Amniotic epithelial cell (primary cell): ENCODE measurements at regions not wholly inside any gene's neighbourhood (a gene's known extent, or its start where the extent isn't known, plus 50 kb on each side); places are given as distances from the start of the nearest gene placed in this dataset.

ENCODE experiments used
- DNase-seq: peaks from one replicate; pipeline ENCODE4 v3.0.0-alpha.2; 2010; ENCODE audit warnings: low read depth

DNA sequence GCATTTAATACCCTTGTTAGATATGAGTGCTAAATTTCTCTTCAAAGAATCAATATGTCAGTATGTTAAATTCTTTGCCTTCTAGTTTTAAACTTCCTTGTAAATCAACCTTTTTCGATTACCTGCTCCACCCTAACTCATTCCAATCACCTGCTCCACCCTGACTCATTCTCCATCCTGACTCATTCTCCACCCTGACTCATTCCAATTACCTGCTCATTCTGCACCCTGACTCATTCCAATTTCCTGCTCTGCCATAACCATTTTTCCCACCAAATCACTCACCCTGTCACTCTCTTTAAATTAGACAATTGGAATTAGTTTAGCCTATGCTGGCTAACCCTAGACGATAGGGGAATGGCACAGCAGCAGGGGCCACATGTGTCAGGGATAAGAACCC lies 519.5 kb upstream of the LRRC4C start:
- DNase-seq: no peak

DNA sequence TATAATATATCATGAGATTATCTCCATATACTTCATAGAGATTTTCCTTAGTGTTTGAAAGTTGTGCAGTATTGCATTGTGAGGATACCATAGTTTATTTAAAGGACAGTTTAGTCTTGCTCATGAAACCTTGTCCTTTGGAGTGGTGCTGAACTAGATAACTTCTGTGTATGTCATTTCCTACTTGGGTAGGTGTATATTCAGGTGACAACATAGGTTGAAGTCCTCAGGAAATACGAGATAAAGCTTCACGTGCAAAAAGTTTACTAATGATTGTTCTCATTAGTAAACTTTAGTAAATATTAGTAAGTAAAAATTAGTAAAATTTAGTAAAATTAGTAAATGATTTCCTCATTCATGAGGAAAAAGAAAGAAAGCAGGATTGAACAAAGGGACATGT lies 521.3 kb upstream of the LRRC4C start:
- no peak for DNase-seq

DNA sequence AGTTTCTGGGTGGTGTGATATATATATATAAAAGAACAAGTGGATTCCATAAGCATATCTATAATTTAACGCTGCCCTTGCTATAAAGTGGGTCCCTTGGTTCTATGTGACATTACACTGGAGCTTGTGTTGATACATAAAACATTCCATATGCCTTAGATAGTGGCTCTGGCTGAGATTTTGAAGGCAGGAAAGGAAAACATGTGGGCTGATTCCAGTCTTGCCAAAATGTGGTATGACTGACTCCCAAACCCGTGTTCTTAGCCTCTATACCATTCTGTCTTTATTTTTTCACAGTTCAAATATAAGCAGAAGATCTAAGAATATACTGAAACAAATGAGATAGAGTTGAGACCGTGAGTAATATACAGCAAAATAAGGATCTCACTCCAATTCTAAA lies 522.8 kb upstream of the LRRC4C start:
- no peak for DNase-seq

DNA sequence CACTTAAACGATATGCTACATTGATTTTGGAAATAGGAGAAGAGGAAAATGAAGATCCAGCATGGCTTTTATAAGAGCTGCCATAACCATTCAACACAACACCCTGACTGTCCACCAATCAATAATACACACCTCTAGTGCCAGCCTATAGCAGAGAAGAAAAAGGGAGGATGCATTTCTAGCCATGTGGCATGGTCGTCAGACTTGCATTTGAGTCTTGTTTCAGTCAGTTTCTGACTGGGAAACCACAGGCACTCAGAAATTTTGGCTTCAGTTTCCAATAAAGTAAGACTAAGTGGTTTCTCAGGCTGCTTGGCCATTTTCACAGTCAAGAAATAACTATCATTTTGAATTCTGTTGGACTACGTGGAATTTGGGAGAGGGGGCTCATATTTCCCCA lies 523.5 kb upstream of the LRRC4C start:
- no peak for DNase-seq

DNA sequence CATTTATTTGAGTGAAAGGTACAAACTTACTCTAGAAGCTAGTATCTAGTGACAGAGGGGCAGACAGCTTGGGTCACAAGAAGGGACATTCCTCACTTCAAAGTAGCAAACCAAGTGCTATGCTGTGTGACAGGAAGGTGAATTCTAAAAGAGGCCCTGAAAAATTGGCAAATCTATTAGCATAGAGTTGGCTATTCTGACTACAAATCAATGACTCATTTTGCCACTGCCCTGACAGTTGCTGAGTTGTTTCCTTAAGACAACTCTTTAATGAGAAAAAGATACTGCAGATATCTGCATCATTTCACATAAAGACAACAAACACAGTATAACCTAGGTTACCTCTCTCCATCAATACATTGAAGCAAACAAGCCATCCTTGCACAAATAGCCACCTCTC lies 524.0 kb upstream of the LRRC4C start:
- no peak for DNase-seq

DNA sequence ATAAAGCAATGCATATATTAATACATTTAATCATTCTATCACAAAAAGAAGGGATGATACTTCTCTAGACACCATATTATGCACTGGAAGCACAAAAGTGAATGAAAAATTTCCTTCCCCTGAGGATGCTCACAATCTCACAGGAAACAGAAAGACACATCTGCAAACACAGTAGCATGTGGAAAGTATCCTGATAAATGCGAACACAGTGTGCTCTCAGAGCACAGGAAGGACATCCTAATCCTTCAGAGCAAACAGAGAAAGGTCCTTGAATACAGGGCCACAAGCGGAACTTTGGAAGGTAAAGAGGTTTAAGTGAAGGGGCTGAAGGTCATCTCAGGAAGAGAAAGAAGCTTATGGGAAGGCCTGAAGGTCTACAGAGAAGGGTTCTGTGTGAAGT lies 524.6 kb upstream of the LRRC4C start:
- no peak for DNase-seq

DNA sequence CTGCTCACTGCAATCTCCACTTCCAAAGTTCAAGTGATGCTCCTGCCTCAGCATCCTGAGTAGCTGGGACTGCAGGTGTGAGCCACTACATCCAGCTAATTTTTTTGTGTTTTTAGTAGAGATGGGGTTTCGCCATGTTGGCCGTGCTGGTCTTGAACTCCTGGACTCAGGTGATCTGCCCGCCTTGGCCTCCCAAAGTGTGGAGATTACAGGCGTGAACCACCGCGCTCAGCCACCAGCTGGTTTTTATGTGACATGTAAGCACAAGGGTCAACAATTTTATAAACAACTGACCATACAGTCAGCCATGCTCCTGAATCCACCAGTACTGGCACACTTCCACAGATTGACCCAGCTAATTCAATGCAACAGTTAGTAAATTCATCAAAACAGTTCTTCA lies 526.3 kb upstream of the LRRC4C start:
- no peak for DNase-seq

DNA sequence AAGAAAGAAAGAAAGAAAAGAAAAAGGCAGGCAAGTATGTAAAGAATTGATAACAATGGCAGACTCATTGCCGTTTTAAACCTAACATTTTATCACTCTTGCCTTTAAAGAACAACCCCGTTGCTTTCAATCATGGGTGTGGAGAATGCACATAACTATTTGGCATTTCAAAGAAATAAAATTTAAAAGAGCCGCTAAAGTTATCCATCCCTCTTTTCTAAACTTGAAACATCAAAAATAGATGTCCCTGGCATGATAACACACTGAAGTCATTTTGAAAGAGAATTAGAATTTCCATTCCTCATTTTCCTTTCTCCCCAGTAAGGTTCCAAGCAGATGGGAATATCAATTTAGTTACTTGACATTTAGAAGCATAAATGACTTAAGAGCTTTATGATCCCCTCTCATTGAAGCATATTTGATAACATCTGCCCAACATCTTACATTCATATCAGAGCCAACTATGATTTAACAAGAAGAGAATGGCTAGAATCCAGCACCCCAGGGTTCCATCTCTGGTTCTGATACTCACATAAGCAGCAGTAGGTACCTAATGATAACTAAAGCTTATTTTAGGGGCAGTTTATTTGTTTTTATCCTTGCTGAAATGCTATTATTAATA lies 529.6 kb upstream of the LRRC4C start:
- DNase-seq: no peak

DNA sequence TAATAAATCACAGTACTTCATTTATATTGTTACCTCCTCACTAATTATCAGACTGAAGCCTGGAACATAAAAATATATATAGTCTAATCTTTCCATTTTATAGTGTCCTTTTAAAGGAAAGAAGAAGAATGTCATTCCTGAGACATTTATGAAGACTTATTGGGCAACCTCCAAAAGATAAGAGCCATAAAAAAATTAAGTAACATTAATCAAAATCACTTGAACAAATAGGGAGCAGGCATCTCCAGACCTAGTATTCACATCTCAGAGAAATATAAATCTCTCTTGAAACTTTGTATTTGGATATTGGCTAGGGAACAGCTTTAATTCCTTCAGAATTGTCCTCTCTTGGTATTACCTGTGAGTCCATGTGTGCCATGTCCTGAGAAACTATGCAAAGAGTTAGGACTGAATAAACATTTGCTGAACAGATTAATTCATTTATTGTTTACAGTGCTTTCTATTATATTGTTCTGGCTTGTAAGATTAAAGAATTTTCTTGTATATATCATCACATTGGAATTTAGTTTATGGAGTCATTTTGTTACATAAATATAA lies 530.5 kb upstream of the LRRC4C start:
- no peak for DNase-seq

DNA sequence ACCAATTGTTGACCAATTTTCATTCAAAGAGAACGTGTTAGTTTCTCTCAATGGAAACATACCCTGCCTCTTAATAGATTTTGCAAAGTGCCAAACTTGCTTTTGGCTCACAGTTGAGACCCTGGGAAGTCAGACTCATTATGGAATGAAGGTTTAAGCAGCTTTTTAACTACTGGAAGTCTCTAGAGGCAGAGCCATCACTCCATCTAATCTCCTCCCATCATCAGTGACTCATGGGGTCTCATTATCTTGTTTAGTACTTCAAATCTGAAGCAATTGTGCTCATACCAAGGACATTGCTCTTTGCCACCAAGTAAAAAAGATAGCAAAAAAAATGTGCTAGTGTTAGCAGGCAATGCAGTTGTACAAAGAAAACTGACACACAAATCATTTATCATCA lies 537.1 kb upstream of the LRRC4C start:
- DNase-seq: no peak

DNA sequence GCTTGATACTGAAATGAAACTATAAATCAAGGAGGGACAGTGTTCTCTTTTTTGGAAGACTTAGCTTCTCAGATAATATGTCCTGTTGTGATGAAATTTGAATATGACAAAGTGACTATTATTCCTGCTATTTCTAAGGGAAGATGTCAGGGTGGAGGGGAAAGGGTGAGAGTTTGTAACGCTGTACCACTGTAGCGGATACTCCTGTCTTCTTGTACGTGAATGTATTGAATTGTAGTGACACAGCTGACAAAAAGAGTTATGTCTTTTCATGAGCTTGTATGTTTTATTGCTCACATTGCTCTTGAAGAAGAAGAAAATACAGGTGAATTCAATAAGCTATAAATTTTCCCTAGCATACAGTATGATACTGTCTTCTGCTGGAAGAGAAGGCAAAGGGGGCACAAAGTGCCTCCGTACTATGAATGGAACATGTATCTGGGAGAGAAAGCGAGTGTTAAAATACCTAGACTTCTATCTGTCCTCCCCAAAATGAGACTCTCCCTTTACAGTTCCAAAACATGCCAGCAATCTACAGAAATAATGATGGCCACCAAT lies 538.5 kb upstream of the LRRC4C start:
- no peak for DNase-seq

DNA sequence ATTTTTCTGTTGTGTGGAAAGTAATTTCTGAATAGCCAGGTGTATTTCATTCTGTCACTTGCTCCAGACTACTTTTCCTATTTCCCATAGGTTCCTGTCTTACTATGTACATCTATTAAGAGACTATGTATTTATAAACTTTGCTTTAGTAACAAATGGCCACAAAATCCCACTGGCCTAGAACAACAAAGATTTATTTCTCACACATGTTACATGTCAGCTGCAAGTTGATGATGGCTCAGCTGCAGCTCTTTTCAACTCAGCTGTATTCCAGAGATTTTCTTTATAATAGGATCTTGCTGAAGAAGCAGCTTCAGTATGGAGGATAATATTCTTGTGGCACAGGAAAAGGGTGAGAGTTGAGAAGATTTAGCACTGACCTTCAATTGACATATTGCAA lies 539.6 kb upstream of the LRRC4C start:
- no peak for DNase-seq

DNA sequence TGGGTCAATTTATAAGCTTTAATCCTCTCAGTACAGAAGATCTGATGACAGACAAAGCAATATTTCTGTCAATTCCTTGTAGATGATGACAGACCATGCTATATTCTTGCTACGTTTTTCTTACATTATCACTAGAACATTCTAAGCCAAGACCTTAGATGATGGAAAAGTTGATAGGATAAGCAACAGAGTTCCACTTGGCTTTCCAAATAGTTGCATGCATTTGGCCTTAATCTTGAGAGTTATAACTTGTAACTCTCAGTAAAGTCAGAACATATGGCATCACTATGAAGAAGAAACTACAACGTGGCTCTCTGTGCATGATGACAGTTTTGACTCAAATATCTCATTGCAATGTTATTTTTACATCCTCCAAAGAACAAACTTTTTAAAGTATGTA lies 544.3 kb upstream of the LRRC4C start:
- no peak for DNase-seq

DNA sequence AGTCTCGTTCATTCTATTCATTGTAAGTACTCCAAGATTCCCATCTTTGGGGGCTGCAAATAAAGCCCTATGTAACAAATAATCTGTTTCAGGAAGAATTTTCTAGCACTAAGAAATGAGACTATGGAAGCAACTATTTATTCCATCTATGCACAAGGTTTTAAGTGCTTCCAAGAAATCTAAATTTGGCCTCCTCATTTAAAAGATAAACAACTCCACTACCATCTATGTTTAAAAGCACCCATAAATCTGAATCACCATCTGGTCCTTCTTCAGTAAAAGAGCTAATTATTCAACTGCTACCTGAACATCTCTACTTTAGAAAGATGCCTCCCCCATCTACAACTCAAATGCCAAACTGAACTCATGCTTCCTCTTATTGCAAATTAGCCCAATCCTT lies 547.3 kb upstream of the LRRC4C start:
- no peak for DNase-seq

DNA sequence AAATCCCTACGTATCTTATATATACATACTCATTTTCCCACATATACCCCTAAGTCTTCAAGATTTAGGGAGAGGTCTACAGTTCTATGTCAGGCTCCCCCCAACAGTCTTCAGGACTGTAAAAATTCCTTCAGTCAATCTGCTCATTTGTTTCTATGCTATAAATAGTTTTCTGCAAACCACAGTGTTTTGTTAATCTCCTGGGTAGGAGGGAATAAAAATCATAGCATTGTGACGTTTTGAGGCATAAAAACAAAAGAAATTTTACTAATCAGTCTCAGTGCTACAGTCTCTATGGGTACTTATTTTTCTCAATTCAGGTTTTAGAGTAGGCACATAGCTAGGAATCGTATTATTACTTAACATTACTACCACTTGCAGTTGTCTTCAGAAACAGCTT lies 552.8 kb upstream of the LRRC4C start:
- no peak for DNase-seq

DNA sequence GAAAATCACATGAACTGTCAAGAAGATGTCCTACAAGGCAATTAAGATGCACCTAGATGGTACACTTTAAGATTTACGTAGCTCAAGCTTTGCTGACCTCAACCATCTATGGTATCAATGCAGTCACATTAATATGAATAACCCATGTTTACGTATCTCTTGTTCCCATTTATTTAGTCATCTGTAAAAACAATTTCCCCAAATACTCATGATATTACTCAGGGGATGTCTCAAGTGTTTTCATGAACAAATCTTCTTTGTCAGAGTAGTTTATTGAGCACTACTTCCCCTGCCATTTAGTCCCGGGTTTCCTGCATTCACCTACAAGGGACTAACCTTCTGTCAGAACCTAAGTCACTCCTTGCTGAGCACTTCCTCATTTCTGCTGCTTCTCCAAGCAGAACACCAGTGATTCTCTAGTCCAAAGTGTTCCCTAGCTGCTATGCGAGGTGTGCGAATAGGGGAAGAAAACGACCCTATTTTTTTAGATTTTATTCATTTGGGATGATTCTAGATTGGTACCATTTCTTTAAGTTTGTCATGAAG lies 554.3 kb upstream of the LRRC4C start:
- DNase-seq: no peak

DNA sequence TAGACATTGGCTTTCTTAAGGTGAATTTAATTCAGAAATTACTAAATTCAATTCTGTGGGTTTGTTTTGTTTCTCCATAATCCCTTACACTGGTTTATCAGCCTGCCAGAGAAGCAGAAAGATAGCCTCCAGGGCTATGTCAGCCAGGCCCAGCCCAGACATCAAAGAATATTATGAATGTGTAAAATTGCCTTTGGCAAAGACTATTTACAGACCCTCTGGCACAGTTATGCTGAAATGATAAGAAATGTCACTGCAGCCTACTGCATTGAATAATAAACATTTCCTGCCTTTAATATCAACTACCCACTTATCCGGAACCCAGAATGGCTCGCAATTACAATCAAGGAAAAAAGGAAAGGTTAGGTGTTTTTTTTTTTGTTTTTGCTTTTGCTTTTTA lies 562.5 kb upstream of the LRRC4C start:
- no peak for DNase-seq

DNA sequence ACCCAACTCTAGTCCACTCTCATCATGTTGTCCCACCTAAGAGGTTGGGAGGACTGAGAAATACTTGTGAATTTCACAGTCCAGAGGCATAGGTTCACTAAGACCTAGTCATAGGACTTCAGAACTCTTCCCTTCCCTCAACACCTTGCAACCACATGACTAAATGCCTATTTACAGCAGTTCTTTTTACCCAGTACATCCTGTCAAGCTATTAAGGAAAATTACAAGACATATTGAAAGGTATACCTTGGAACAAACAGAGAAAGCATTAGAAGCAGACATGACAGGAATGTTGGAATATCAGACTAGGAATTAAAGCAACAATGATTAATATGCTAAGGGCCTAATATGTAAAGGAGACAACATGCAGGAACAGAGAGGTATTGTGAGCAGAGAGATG lies 563.8 kb upstream of the LRRC4C start:
- DNase-seq: no peak

DNA sequence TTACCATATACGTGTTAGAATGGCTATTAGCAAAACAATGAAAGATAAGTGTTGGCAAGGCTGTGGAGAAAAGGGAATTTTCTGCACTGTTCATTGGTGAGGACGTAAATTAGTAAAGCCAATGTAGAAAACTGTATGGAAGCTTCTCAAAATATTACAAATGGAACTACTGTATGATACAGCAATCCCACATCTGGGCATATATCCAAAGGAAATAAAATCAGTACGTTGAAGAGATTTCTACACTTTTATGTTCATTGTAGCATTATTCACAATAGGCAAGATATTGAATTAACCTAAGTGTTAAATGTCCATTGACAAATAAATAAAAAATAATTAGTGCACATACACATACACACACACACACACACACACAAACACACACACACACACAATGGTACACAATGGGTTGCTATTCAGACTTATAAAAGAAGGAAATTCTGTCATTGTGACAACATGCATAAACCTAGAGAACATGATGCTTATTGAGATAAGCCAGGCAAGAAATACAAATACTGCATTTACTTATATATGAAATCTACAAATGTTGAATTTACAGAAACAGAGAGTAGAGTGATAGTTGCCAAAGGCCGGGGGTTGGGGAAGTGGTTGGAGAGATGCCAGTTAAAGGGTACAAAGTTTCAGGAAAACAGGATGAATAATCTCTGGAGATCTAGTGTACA lies 565.8 kb upstream of the LRRC4C start:
- no peak for DNase-seq

DNA sequence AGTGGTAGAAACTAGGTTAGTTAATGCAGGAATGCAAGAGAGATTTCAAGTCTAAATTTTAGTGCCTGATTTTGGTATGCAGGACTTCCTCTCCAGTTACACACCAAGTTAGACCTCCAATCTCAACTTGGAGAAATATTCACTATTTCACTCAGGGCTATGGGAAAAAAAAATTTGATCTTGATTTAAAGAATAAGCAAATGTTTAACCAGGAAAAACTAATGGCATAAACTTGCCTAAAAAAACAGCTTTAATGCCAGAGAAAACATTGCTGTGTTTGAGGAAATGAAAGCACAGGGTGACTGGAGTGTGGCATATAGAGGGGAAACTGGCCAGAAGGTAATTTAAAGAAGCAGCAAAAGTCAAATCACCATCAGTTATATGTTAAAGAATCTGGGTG lies 575.4 kb upstream of the LRRC4C start:
- DNase-seq: no peak

DNA sequence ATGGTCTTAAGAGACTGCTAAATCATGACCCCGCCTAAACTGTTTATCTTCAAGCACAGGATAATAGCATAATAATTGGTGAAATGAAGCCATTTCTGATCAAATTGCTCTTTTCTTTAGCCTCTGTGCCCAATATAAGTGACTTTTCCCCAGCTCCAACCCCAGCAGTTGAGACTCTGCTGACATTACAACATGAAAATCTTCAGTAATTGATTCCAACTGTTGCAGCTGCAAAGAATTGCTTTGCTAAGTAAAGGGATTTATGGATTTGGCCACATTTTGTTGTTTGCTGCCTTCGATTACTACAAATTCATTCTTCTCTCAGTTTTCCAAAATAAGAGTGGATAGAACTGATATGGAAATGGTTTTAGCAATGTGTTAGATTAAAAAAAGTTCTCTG lies 576.7 kb upstream of the LRRC4C start:
- DNase-seq: no peak

DNA sequence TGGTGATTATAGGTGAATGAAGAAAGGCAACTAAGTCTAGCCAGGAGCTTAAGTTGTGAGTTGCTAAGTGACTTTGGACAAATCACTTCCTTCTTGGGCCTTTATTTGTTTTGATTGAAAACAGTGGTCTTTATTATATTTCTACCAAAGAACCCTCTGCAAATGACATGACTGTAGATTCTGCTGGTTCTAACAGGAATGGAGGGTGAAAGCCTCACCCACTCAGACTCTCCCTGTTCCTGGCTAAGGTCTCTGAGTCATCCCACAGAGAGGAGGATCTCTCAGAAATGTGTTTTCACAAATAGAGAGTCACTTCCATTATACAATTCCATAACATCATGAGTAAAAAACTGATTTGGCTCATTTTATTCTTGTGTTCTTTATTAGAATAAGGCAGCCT lies 583.9 kb upstream of the LRRC4C start:
- DNase-seq: no peak
